IMR-90 (cell line): ENCODE measurements at regions not wholly inside any gene's neighbourhood (a gene's known extent, or its start where the extent isn't known, plus 50 kb on each side); places are given as distances from the start of the nearest gene placed in this dataset.
A peak's percentile ranks its signal among the peaks of the same experiment; 100 is the strongest.

ENCODE experiments used
- ATAC-seq: fragments of 200-7000 bp; cut with Tn5 transposase; 2 replicates; pipeline ENCODE4 v1.9.1; 2020; ENCODE audit warnings: low read depth, mild to moderate bottlenecking, moderate library complexity
- BruUV-seq: library from RNA; stranded (reverse); fragments of 400-500 nt; replicated peaks from 2 replicates; lab custom pipeline; 2021; lab: Mats Ljungman, UMichigan
- CTCF ChIA-PET: fragments of 300-600 bp; formaldehyde crosslinking; extraction: SDS; loops from one replicate; lab custom pipeline; 2021; ENCODE audit warnings: antibody characterized with exemption; lab: Yijun Ruan, JAX
- POLR2A ChIA-PET: fragments of 300-600 bp; sonication (Branson Sonifier 250); formaldehyde crosslinking; loops from one replicate; lab custom pipeline; 2022; ENCODE audit warnings: antibody characterized with exemption; ENCODE audit not compliant: unreplicated experiment; lab: Charles Lee
- DNase-seq: peaks from one replicate; pipeline ENCODE4 v3.0.0; 2013
- H2AFZ ChIP-seq: replicated peaks from 2 replicates; pipeline ENCODE3; 2013; ENCODE audit warnings: low read length, mild to moderate bottlenecking; ENCODE audit not compliant: poor library complexity
- H2AK5ac ChIP-seq: 2 replicates; pipeline ENCODE4 v1.6.1; 2013; ENCODE audit warnings: low read depth, low read length, inconsistent platforms
- H2AK9ac ChIP-seq: replicated peaks from 2 replicates; pipeline ENCODE3; 2013; ENCODE audit warnings: mild to moderate bottlenecking, low read depth, low read length, moderate library complexity; ENCODE audit not compliant: poor library complexity
- H2BK120ac ChIP-seq: 2 replicates; pipeline ENCODE4 v1.6.1; 2013; ENCODE audit warnings: low read depth, low read length, inconsistent platforms
- H2BK15ac ChIP-seq: 3 replicates; pipeline ENCODE4 v1.6.1; 2013; ENCODE audit warnings: low read depth, low read length, inconsistent platforms
- H2BK20ac ChIP-seq: 2 replicates; pipeline ENCODE4 v1.6.1; 2013; ENCODE audit warnings: low read depth, mild to moderate bottlenecking, inconsistent platforms, low read length, moderate library complexity
- H2BK5ac ChIP-seq: 2 replicates; pipeline ENCODE4 v1.6.1; 2013; ENCODE audit warnings: mild to moderate bottlenecking, low read depth, low read length, inconsistent platforms; ENCODE audit not compliant: poor library complexity, severe bottlenecking
- H3K14ac ChIP-seq: replicated peaks from 2 replicates; pipeline ENCODE4 v1.6.1; 2013; ENCODE audit warnings: low read depth, low read length, inconsistent platforms
- H3K18ac ChIP-seq: 2 replicates; pipeline ENCODE4 v1.6.1; 2013; ENCODE audit warnings: low read depth, low read length, control low read depth
- H3K23ac ChIP-seq: 2 replicates; pipeline ENCODE4 v1.6.1; 2013; ENCODE audit warnings: low read depth, low read length, inconsistent platforms
- H3K27ac ChIP-seq: 2 replicates; pipeline ENCODE4 v1.5.1; 2013; ENCODE audit warnings: mild to moderate bottlenecking, control low read depth, low read length; ENCODE audit not compliant: insufficient read depth
- H3K27me3 ChIP-seq: 2 replicates; pipeline ENCODE4 v1.6.1; 2013; ENCODE audit warnings: low read length; ENCODE audit not compliant: control insufficient read depth, insufficient read depth
- H3K36me3 ChIP-seq: 2 replicates; pipeline ENCODE4 v1.6.1; 2013; ENCODE audit warnings: low read length, mixed read lengths; ENCODE audit not compliant: control insufficient read depth, insufficient read depth
- H3K4ac ChIP-seq: 2 replicates; pipeline ENCODE4 v1.6.1; 2013; ENCODE audit warnings: low read depth, low read length, inconsistent platforms
- H3K4me1 ChIP-seq: 2 replicates; pipeline ENCODE4 v1.6.1; 2013; ENCODE audit warnings: low read length, mixed read lengths; ENCODE audit not compliant: control insufficient read depth, insufficient read depth
- H3K4me2 ChIP-seq: 2 replicates; pipeline ENCODE4 v1.6.1; 2013; ENCODE audit warnings: low read depth, mild to moderate bottlenecking, control low read depth, low read length, moderate library complexity
- H3K4me3 ChIP-seq: 2 replicates; pipeline ENCODE4 v1.5.1; 2013; ENCODE audit warnings: low read depth, mild to moderate bottlenecking, control low read depth, low read length, moderate library complexity; ENCODE audit not compliant: insufficient read depth
- H3K56ac ChIP-seq: 2 replicates; pipeline ENCODE4 v1.6.1; 2013; ENCODE audit warnings: low read length, inconsistent platforms; ENCODE audit not compliant: insufficient read depth; ENCODE audit errors: extremely low read depth
- H3K79me1 ChIP-seq, 2 experiments: 2 replicates each; pipeline ENCODE4 v1.6.1; 2013; ENCODE audit warnings: low read length in 2 of 2, inconsistent platforms in 1 of 2, low read depth in 1 of 2
- H3K9ac ChIP-seq: 2 replicates; pipeline ENCODE4 v1.6.1; 2013; ENCODE audit warnings: low read depth, low read length, control low read depth
- H3K9me1 ChIP-seq: 2 replicates; pipeline ENCODE4 v1.6.1; 2013; ENCODE audit warnings: low read length, inconsistent platforms; ENCODE audit not compliant: insufficient read depth
- H3K9me3 ChIP-seq: 2 replicates; pipeline ENCODE4 v1.6.1; 2013; ENCODE audit warnings: low read length; ENCODE audit not compliant: control insufficient read depth, insufficient read depth
- H4K20me1 ChIP-seq: 2 replicates; pipeline ENCODE4 v1.6.1; 2013; ENCODE audit warnings: low read length, inconsistent platforms; ENCODE audit not compliant: insufficient read depth
- H4K5ac ChIP-seq: 2 replicates; pipeline ENCODE4 v1.6.1; 2013; ENCODE audit warnings: mild to moderate bottlenecking, low read depth, low read length, control low read depth
- H4K8ac ChIP-seq, 2 experiments: 2 replicates each; pipeline ENCODE4 v1.6.1; 2013; ENCODE audit warnings: low read depth in 2 of 2, low read length in 2 of 2, control low read depth in 1 of 2, inconsistent platforms in 1 of 2
- H4K91ac ChIP-seq: 2 replicates; pipeline ENCODE4 v1.6.1; 2013; ENCODE audit warnings: low read depth, low read length, inconsistent platforms; ENCODE audit not compliant: insufficient read depth
- BHLHE40 ChIP-seq: fragments of 150-350 bp; IDR thresholded peaks from 2 replicates; pipeline ENCODE4 v1.6.1; 2016; ENCODE audit warnings: mild to moderate bottlenecking, low read depth, low read length
- ELK1 ChIP-seq: fragments of 150-350 bp; IDR thresholded peaks from 2 replicates; pipeline ENCODE4 v1.6.1; 2016; ENCODE audit warnings: low read depth, mild to moderate bottlenecking, low read length, moderate library complexity, borderline replicate concordance
- NFE2L2 ChIP-seq: fragments of 150-350 bp; IDR thresholded peaks from 2 replicates; pipeline ENCODE4 v1.6.1; 2016; ENCODE audit warnings: low read depth, mild to moderate bottlenecking, low read length
- SMC3 ChIP-seq: fragments of 150-350 bp; IDR thresholded peaks from 2 replicates; pipeline ENCODE4 v1.6.1; 2016; ENCODE audit warnings: low read depth, mild to moderate bottlenecking, antibody characterized with exemption, low read length, moderate library complexity
- WGBS, 2 experiments: methylation state at CpG; one replicate each; pipeline versions ENCODE4 v1.1.5 to v1.1.7; 2013; ENCODE audit warnings: missing lambda C conversion rate in 2 of 2; ENCODE audit not compliant: insufficient read length in 1 of 2; ENCODE audit errors: extremely low coverage in 2 of 2; 5-methylcytosine and 5-hydroxymethylcytosine counted together
- dilution Hi-C: fragments of 300-500 bp; cut with HindIII; formaldehyde crosslinking; loops from one replicate; pipeline ENCODE4 v1.14.3; 2018; ENCODE audit warnings: low sequenced_read_pairs; ENCODE audit not compliant: unreplicated experiment
- in situ Hi-C: fragments of 300-500 bp; cut with MboI; formaldehyde crosslinking; loops from 3 replicates; pipeline ENCODE4 v1.14.3; 2019; ENCODE audit warnings: low sequenced_read_pairs, inconsistent platforms, mixed read lengths
- intact Hi-C: fragments of 100-400 bp; cut with micrococcal nuclease; formaldehyde crosslinking; loops from 2 replicates; pipeline ENCODE4 v1.10.0; 2022

GRCh38 chr3:117322866-117323265, 613.3 kb downstream of the TUSC7 start:
- TF ChIP-seq ELK1 (no peak), NFE2L2 (no peak), BHLHE40 (no peak), SMC3 (no peak)
- Histone ChIP-seq H2AK5ac (no peak overlapping the region), H3K27ac (no peak overlapping the region), H3K4me1 (no peaks in the 10 kb centered on the region), H3K23ac (no peak overlapping the region), H4K8ac (no peak overlapping the region), H3K56ac (no peak overlapping the region), H2BK20ac (no peak overlapping the region), H3K9me3 (no peaks in the 10 kb centered on the region), H4K5ac (no peak overlapping the region), H2BK15ac (no peak overlapping the region), H3K9me1 (no peaks in the 10 kb centered on the region), H2AFZ (no peak overlapping the region), H3K36me3 (no peaks in the 10 kb centered on the region), H3K27me3 (no peaks in the 10 kb centered on the region), H3K79me1 (no peaks in the 10 kb centered on the region), H4K20me1 (no peaks in the 10 kb centered on the region), H3K4ac (no peak overlapping the region), H4K91ac (no peak overlapping the region), H3K14ac (no peak overlapping the region), H2BK120ac (no peak overlapping the region), H3K4me3 (no peak overlapping the region), H3K9ac (no peak overlapping the region), H2AK9ac (no peak overlapping the region), H3K4me2 (no peak overlapping the region), H3K18ac (no peak overlapping the region), H2BK5ac (no peak overlapping the region)
- ChIA-PET POLR2A (no interaction called here), CTCF (no interaction called here)
- no TSS peak for BruUV-seq
- dilution Hi-C loops: no loop called here
- in situ Hi-C loops: no loop called here
- peak; percentile 28 for DNase-seq
- intact Hi-C loops: no loop called here
- ATAC-seq: peak; percentile 53; the same call in 1 of the 2 replicates
- no CpG with 5 or more reads among the region's 1 CpG for WGBS, 2 experiments
